HFF-Myc (cell line): ENCODE measurements at regions not wholly inside any gene's neighbourhood (a gene's known extent, or its start where the extent isn't known, plus 50 kb on each side); places are given as distances from the start of the nearest gene placed in this dataset.

Experiments
- DNase-seq: peaks from one replicate; pipeline ENCODE4 v3.0.0-alpha.2; 2011; ENCODE audit warnings: low read depth; ENCODE audit errors: extremely low read depth
- H3K4me3 ChIP-seq: replicated peaks from 2 replicates; pipeline ENCODE4 v1.5.1; 2011; ENCODE audit warnings: low read depth, mild to moderate bottlenecking, control low read depth, low read length
- TF ChIP-seq, protein P1 (sequence below): IDR thresholded peaks from 2 replicates; pipeline ENCODE4 v1.5.1; 2012; ENCODE audit warnings: mild to moderate bottlenecking, low read depth, low read length, control low read depth; ENCODE audit errors: missing control alignments

DNA sequence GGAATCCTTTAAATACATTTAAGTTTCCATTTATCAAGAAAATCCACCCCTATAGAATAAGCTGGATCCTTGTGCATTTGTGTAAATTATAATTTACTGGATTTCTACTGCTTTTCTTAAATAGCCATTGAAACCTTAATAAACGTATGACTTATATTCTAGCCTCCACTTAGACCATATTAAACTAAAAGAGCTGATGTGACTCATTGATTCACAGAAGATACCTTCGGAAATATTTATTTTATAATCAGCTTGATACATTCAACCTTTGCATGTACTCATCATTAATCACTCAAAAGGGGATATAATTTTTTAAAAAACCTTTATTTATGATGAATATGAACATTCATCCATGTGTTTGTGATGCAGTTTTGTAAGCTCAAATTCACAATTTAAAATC, 136.3 kb downstream of the SPRY2 start:
- TF ChIP-seq, protein P1, sequence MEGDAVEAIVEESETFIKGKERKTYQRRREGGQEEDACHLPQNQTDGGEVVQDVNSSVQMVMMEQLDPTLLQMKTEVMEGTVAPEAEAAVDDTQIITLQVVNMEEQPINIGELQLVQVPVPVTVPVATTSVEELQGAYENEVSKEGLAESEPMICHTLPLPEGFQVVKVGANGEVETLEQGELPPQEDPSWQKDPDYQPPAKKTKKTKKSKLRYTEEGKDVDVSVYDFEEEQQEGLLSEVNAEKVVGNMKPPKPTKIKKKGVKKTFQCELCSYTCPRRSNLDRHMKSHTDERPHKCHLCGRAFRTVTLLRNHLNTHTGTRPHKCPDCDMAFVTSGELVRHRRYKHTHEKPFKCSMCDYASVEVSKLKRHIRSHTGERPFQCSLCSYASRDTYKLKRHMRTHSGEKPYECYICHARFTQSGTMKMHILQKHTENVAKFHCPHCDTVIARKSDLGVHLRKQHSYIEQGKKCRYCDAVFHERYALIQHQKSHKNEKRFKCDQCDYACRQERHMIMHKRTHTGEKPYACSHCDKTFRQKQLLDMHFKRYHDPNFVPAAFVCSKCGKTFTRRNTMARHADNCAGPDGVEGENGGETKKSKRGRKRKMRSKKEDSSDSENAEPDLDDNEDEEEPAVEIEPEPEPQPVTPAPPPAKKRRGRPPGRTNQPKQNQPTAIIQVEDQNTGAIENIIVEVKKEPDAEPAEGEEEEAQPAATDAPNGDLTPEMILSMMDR: no peak
- no peak overlapping the region for H3K4me3 ChIP-seq
- no peak for DNase-seq

DNA sequence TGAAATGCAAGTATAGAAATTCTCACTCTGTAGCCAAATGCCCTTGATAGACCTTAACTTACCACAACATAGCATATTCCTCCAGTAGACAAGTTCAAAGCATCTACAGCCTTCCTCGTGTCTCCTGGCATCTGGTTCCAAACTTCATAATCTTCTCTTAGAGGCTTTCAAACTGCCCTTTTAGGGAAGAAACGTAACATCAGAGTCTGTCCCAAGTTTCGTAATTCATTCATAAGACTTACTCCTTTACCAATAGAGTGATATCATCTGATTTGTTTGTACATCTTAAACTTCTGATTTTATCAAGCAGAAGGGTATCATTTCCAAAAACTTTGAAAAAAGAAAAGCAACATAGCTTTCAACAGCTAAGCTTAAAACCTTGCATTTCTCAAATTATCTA, 137.4 kb downstream of the SPRY2 start:
- no peak overlapping the region for H3K4me3 ChIP-seq
- DNase-seq: no peak
- TF ChIP-seq, protein P1: no peak

DNA sequence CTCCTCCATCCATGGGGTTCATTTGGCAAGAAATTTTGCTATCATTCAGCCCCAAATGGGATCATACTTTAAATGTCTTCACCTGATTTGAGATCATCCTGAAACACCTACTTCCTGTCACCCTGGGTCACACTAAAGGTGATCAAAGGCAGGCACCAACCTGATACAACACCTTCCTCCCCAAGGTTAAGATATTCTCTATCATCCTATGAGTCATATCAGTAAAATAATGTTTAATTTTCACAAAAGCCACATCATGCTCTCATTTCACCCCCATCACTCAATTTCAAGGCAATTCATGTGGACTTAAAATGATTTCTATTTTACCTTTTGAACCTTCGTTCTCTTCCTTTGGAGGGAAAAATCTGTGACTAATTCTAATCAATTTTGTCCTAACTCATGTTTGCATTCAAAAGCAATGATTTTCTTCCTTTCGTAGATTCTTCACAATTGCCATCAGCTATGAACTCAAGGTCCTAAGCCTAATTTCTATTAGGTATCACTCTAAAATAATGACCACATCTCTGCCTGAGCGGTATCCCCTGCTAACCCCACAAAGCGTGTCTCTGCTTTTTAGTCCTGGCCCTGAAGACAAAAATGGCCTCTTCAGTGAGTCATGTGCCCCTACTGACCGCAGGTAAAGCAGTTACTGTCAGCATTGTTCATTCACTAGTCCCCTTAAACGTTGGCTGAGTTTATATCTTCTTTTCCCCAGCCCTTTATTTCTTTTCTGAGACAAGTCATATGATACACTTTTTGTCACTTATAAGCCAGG, 139.0 kb downstream of the SPRY2 start:
- DNase-seq: no peak
- TF ChIP-seq, protein P1: no peak
- H3K4me3 ChIP-seq: no peak overlapping the region

DNA sequence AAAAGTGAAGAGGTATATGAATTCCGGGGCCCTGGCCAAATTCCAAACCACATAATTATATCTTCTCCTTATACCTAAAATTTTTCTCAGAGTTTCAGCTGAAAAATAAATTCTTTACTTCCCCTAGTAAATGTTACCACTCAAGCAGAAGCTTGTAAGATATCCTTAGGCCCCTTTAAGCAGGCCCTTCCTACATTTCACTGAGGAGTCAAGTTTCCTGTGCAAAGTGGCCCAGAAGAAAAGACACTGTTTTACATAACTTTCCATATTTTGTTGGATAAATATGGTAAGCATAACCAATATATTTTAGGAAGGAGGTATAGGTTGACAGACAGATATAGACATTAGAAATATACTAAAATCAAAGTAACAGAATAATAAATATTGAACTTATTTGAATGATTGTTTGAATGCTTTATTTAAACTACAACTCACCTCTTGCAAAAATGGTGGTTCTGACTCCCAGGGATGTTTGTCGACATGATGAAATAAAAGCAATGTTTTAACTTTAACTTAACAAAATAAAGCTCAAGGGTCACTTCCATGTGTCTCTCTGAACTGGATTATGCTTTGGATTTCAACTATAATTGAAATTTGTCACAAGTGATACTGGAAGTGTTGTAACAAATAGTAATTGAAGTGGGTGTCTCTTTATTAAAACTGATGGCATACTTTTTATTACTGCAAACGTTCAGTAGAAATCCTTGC, 141.2 kb downstream of the SPRY2 start:
- no peak overlapping the region for H3K4me3 ChIP-seq
- DNase-seq: no peak
- TF ChIP-seq, protein P1: no peak

DNA sequence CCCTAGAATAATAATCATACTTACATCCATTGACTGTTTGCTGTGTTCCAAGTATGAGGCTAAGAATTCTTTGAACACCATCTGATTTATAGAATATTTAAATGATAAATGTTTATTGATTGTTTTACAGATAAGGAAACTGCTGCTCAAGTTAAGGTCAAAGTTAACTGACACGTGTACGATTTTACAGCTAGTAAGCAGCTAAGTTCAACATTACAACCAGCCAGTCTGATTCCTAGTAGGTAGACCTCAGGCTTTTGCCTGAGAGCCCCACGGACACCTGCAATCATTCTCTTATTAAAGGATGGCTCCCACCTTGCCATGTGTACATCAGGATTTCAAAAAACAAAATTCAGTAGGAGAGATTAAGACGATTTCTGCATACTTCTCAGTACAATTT, 141.9 kb downstream of the SPRY2 start:
- no peak for DNase-seq
- TF ChIP-seq, protein P1: no peak
- H3K4me3 ChIP-seq: no peak overlapping the region

DNA sequence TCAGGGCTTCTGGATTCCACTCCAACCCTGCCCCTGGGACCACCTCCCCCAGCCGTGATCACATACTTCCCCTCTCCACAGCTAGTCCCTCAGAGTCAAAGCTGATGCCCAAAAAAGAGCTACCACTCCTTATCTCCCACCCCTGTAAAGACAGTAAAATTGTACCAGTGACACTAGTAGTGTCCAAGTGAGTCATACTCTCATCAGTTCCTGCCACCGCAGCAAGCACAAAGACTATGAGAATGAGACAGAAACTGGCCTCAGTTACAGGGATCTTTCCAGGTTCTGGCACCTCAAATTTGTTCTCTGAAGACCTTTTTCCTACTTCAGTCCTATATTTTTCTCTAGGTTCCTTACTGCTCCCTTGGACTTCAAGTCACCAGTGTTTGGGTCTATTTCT, 144.2 kb downstream of the SPRY2 start:
- no peak overlapping the region for H3K4me3 ChIP-seq
- TF ChIP-seq, protein P1: no peak
- no peak for DNase-seq
